Mucosa of rectum (tissue), 2 donors: ENCODE measurements at regions not wholly inside any gene's neighbourhood (a gene's known extent, or its start where the extent isn't known, plus 50 kb on each side); places are given as distances from the start of the nearest gene placed in this dataset.

Experiments
- H3K27ac ChIP-seq, 2 donors: one replicate each; pipeline ENCODE4 v1.7.0; 2013; ENCODE audit warnings: inconsistent platforms in 2 of 2, low read depth in 2 of 2, low read length in 2 of 2
- H3K27me3 ChIP-seq, 2 donors: one replicate each; pipeline ENCODE4 v1.7.0; 2013; ENCODE audit warnings: low read length in 2 of 2; ENCODE audit not compliant: control insufficient read depth in 2 of 2, insufficient read depth in 2 of 2
- H3K36me3 ChIP-seq, 2 donors: one replicate each; pipeline ENCODE4 v1.7.0; 2013; ENCODE audit warnings: low read length in 2 of 2; ENCODE audit not compliant: control insufficient read depth in 2 of 2, insufficient read depth in 2 of 2
- H3K4me1 ChIP-seq, 2 donors: one replicate each; pipeline ENCODE4 v1.7.0; 2013; ENCODE audit warnings: low read length in 2 of 2, mild to moderate bottlenecking in 1 of 2; ENCODE audit not compliant: control insufficient read depth in 2 of 2, insufficient read depth in 2 of 2
- H3K4me3 ChIP-seq, 2 donors: one replicate each; pipeline ENCODE4 v1.7.0; 2013; ENCODE audit warnings: low read length in 2 of 2
- H3K9ac ChIP-seq, 2 donors: one replicate each; pipeline ENCODE4 v1.7.0; 2013; ENCODE audit warnings: low read length in 2 of 2, low read depth in 1 of 2, mild to moderate bottlenecking in 1 of 2
- H3K9me3 ChIP-seq, 2 donors: one replicate each; pipeline ENCODE4 v1.7.0; 2013; ENCODE audit warnings: low read length in 2 of 2; ENCODE audit not compliant: control insufficient read depth in 2 of 2
- donor health status: healthy.
- donor health status: Normal muscosa, but diverticular disease.

DNA sequence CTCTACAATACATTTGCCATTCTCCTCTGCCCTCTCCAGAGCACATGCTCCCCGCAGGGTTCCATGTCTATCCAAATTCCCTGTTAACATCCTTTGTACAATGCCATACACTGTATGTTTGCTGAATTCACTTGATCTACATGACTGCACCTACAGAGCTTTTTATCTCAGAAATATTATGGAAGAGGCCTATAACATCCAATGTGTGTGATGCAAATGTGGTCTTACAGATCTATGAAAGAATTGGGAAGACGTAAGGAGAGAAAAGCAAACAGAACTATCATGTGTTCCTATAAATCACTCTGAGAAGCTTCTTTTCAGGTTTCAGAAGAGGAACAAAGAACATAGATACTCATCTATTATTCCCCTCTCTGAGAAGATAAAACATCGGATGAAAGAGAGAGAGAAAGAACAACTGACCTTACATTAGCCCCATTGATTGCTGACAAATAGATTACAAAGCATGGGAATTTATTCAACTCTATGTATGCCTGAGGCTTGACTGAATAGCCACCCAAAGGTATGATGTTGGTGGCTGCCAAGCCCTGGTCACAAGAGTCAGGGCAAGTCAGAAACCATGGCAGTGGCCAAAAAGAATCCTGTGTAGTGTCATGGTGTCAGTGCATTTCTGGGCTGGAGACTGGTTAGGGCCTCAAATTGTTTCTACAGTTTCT lies 425.2 kb downstream of the FOXO1 start:
- H3K9ac ChIP-seq, result no peak overlapping the region
- no peaks in the 10 kb centered on the region for H3K4me1 ChIP-seq
- H3K27me3 ChIP-seq, result no peaks in the 10 kb centered on the region
- H3K27ac ChIP-seq, result no peak overlapping the region
- H3K4me3 ChIP-seq, result no peak overlapping the region
- H3K9me3 ChIP-seq, result no peaks in the 10 kb centered on the region
- H3K36me3 ChIP-seq, result no peaks in the 10 kb centered on the region

DNA sequence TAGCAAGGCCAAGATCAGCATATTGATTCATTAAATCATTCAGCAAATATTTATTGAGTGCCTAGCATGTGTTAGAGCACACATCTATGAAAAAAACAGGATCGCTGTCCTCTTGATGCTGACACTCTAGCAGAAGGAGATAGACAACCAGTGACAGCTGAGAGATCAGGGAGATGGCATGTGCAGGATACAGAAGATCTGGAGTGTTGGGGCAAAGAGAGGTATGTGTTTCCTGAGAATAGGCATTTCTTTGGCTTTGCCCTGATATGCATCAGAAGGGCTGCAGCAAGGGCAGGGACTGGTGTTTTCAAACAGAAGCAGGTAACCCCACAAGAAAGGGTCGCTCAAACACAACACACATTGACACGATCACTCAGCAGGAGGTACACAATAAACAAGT lies 423.4 kb downstream of the FOXO1 start:
- Histone ChIP-seq H3K27me3 (no peaks in the 10 kb centered on the region), H3K4me1 (no peaks in the 10 kb centered on the region), H3K27ac (no peak overlapping the region), H3K36me3 (no peaks in the 10 kb centered on the region), H3K9ac (no peak overlapping the region), H3K4me3 (no peak overlapping the region), H3K9me3 (no peaks in the 10 kb centered on the region)

DNA sequence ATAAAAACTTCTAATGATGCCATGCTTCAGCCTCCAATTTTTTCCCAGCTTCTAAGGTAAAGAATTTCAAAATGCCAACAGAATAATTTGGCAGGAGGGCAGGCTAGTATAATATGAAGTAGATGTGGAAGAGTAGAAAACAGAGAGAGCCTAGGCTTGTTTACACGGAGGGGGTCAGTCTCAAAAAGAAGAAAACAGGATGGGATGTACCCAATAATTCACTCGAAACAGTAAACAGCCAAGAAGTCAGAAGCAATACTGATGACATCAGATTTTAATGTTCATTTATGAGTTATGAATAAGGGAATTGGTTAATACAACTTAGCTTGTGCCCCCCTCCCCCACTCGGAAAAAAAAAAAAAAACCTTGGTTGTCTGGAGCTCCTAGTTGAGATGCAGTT lies 422.5 kb downstream of the FOXO1 start:
- H3K27me3 ChIP-seq, result no peaks in the 10 kb centered on the region
- no peaks in the 10 kb centered on the region for H3K4me1 ChIP-seq
- H3K9me3 ChIP-seq, result no peaks in the 10 kb centered on the region
- H3K27ac ChIP-seq, result no peak overlapping the region
- H3K36me3 ChIP-seq, result no peaks in the 10 kb centered on the region
- no peak overlapping the region for H3K9ac ChIP-seq
- H3K4me3 ChIP-seq, result no peak overlapping the region

DNA sequence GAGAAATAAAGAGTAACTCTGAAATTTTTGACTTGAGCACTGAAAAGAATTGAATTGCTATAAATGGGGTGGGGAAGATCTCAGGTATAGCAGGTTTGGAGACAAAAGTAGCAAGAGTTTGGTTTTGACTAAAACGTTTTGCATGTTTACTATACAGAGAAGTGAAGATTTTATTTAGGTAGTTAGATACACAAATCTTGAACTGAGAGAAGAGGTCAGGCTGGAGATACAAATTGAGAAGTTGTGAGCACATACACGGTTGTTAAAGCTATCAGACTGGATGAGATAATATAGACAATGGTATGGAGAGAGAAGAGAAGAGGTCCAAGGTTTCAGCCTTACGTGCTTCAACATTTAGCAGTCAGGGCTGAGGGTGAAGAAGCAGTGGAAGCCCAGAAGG lies 420.9 kb downstream of the FOXO1 start:
- no peaks in the 10 kb centered on the region for H3K36me3 ChIP-seq

DNA sequence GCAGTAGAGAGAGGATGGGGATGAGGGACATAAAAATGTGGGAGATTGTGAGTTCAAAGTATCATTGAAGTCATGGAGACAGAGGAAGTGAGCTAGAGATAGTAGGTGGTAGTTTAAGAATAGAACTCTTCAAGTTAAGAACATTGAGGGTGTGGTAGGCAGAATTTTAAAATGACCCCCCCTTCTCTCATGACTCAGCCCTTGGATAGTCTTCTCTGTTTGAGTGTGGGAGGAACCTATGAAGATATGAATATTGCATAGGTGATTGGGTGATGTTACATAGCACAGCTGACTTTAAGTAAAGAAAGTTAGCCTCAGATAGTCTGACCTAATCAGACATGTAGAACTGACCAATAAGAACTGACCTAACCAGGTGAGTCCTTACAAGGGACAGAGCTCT lies 418.6 kb downstream of the FOXO1 start:
- no peaks in the 10 kb centered on the region for H3K4me1 ChIP-seq
- no peak overlapping the region for H3K27ac ChIP-seq
- H3K36me3 ChIP-seq, result no peaks in the 10 kb centered on the region
- no peaks in the 10 kb centered on the region for H3K9me3 ChIP-seq
- H3K9ac ChIP-seq, result no peak overlapping the region
- H3K27me3 ChIP-seq, result no peaks in the 10 kb centered on the region
- no peak overlapping the region for H3K4me3 ChIP-seq

More for the DNA sequence above, 420.9 kb downstream of the FOXO1 start:
- H3K27ac ChIP-seq, result no peak overlapping the region
- H3K27me3 ChIP-seq, result no peaks in the 10 kb centered on the region
- no peak overlapping the region for H3K9ac ChIP-seq
- no peak overlapping the region for H3K4me3 ChIP-seq
- H3K4me1 ChIP-seq, result no peaks in the 10 kb centered on the region
- no peaks in the 10 kb centered on the region for H3K9me3 ChIP-seq

DNA sequence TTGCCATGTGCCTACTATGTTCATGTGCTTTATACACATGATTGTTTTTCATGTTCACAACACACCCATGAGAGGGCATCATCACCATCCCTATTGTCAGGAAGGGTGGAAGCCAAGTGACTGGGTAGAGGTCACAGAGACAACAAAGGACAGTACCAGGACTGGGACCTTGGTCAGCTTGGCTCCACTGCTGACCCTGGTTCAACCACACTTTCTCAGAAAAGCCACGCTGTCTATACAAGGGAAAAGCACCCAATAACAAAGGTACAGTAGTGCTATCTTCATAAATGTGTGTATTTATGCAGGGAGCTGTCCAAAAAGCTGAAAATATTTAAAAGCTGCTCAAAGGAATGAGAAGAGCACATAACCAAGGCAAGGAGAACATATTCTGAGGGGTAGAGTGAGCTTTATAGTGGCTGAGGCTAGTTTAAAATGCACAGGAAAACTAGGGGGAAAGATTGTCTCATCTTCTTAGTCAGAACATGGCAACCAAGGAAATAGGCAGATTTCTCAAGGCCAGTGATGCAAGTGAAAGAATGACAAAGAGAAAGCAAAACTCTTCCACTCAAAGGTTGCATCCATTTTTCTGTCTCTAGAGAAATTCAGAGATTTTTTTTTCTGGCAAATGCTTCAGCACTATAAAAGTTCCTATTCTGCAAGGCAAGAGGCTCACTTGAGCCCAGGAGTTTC lies 415.0 kb downstream of the FOXO1 start:
- Histone ChIP-seq H3K4me3 (no peak overlapping the region), H3K9me3 (no peaks in the 10 kb centered on the region), H3K4me1 (no peaks in the 10 kb centered on the region), H3K27me3 (no peaks in the 10 kb centered on the region), H3K36me3 (no peaks in the 10 kb centered on the region), H3K27ac (no peak overlapping the region), H3K9ac (no peak overlapping the region)

DNA sequence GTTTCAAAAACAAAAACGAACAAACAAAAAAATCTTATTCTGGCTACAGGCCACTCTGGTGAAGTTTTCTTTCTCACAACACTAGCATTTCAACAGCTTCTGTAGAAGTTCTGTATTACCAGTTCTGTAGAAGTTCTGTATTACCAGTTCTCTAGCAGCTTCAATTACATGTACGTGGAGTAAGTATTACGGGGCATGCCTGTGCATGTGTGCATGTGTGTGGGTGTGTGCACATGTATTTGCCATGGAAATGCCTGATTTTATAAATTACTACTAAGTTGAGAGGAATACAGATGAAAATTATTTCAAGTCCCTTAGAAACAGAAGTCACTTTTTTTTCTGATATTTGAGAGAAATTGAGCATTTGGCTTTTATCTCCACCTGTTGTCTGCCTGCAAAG lies 414.2 kb downstream of the FOXO1 start:
- H3K4me1 ChIP-seq, result no peaks in the 10 kb centered on the region
- H3K4me3 ChIP-seq, result no peak overlapping the region
- H3K9me3 ChIP-seq, result no peaks in the 10 kb centered on the region
- H3K36me3 ChIP-seq, result no peaks in the 10 kb centered on the region
- no peaks in the 10 kb centered on the region for H3K27me3 ChIP-seq
- no peak overlapping the region for H3K27ac ChIP-seq
- H3K9ac ChIP-seq, result no peak overlapping the region

DNA sequence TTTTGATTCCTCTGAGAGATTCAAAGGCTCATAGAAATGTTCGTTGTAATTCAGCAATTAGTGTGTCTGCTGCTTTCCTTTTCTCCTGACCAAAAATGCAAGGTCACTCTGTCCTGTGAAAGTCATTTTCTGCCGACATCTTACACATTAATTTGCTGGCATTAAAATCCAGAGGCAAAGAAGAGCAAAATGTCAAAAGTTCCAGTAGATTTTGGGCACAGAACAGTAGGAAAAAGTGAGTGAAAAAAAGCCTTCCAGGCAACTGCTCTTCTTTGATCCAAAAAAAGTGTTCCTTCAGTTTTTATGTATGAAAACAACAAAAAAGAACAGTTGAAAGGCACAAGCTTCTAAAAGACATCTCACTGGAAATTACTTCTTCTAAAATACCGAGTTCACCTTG lies 413.8 kb downstream of the FOXO1 start:
- Histone ChIP-seq H3K9ac (no peak overlapping the region), H3K9me3 (no peaks in the 10 kb centered on the region), H3K27me3 (no peaks in the 10 kb centered on the region), H3K4me1 (no peaks in the 10 kb centered on the region), H3K36me3 (no peaks in the 10 kb centered on the region), H3K4me3 (no peak overlapping the region), H3K27ac (no peak overlapping the region)

DNA sequence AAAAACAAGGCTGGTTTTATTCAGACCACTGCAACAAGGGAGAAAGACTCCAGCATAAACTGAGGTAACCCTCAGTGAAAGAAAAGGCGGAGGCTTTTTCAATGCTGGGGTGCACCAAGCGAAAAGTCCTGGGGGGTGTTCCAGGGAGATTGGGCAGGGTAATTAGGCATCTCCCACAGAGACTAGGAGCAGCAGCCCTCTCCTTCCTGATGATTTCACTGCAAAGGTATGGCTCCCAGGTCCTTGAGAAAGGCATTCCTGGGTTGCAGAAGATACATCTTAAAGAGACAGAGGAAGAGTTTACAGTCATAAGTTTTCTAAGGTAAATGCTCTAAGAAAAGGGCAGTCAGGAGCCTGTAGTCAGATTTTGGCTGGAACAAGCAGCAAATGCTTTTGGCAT lies 412.0 kb downstream of the FOXO1 start:
- Histone ChIP-seq H3K9me3 (no peaks in the 10 kb centered on the region), H3K4me3 (no peak overlapping the region), H3K4me1 (no peaks in the 10 kb centered on the region), H3K27me3 (no peaks in the 10 kb centered on the region), H3K36me3 (no peaks in the 10 kb centered on the region), H3K9ac (no peak overlapping the region), H3K27ac (no peak overlapping the region)

DNA sequence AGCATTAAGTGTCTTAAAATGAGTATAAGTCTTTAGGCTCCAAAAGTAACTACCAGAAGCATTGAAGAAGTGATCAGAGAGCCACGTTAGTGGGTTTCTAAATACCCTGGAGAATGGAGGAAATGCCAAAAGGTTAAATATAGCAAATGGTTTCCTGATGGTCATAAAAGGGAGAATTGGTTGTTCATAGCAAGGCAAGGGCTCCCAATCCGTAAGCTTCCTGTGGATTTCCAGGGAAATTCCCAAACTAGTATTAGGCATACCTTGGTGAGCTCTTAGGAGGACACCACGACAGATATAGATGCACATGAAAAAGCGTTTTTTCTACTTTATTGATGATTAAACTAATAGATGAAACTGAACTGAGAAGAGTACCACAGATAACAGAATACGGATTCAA lies 410.9 kb downstream of the FOXO1 start:
- no peaks in the 10 kb centered on the region for H3K27me3 ChIP-seq
- no peak overlapping the region for H3K9ac ChIP-seq
- H3K9me3 ChIP-seq, result no peaks in the 10 kb centered on the region
- H3K27ac ChIP-seq, result no peak overlapping the region
- no peak overlapping the region for H3K4me3 ChIP-seq
- H3K4me1 ChIP-seq, result no peaks in the 10 kb centered on the region
- no peaks in the 10 kb centered on the region for H3K36me3 ChIP-seq
